ENCODE measurements at regions not wholly inside any gene's neighbourhood (a gene's known extent, or its start where the extent isn't known, plus 50 kb on each side); places are given as distances from the start of the nearest gene placed in this dataset.

- no peaks in the 10 kb centered on the region for H3K36me3 ChIP-seq (ENCODE audit: control insufficient read depth, insufficient read depth, low read length)
Measured at GRCh38 chr18:63071701-63072141, 247.8 kb downstream of the BCL2 start.

GRCh38 chr18:63070767-63071502, 248.6 kb downstream of the BCL2 start:
- no peak for DNase-seq
- WGBS (ENCODE audit: insufficient coverage), result 65% methylated on average over 6 of the region's 8 CpGs
- Histone ChIP-seq H3K4me1 (ENCODE audit: control insufficient read depth, insufficient read depth, low read length) (no peaks in the 10 kb centered on the region), H3K36me3 (ENCODE audit: control insufficient read depth, insufficient read depth, low read length) (no peaks in the 10 kb centered on the region), H3K27ac (ENCODE audit: low read length) (no peak overlapping the region), H3K27me3 (ENCODE audit: control insufficient read depth, insufficient read depth, low read length) (no peaks in the 10 kb centered on the region), H3K9me3 (replicated peaks; ENCODE audit: control insufficient read depth, low read depth, low read length) (no peaks in the 10 kb centered on the region), H3K4me3 (ENCODE audit: low read length) (no peak overlapping the region)

More at GRCh38 chr18:63071701-63072141, 247.8 kb downstream of the BCL2 start:
- no peak overlapping the region for H3K4me3 ChIP-seq (ENCODE audit: low read length)
- no peak overlapping the region for H3K27ac ChIP-seq (ENCODE audit: low read length)
- no peaks in the 10 kb centered on the region for H3K9me3 ChIP-seq (replicated peaks; ENCODE audit: control insufficient read depth, low read depth, low read length)
- no peaks in the 10 kb centered on the region for H3K4me1 ChIP-seq (ENCODE audit: control insufficient read depth, insufficient read depth, low read length)
- WGBS (ENCODE audit: insufficient coverage), result 60% methylated on average over 2 of the region's 5 CpGs
- H3K27me3 ChIP-seq (ENCODE audit: control insufficient read depth, insufficient read depth, low read length), result no peaks in the 10 kb centered on the region
- no peak for DNase-seq

GRCh38 chr18:63069496-63069895, 250.1 kb downstream of the BCL2 start:
- no peaks in the 10 kb centered on the region for H3K27me3 ChIP-seq (ENCODE audit: control insufficient read depth, insufficient read depth, low read length)
- no peak overlapping the region for H3K4me3 ChIP-seq (ENCODE audit: low read length)
- no peaks in the 10 kb centered on the region for H3K9me3 ChIP-seq (replicated peaks; ENCODE audit: control insufficient read depth, low read depth, low read length)
- no peaks in the 10 kb centered on the region for H3K36me3 ChIP-seq (ENCODE audit: control insufficient read depth, insufficient read depth, low read length)
- no CpG with 5 or more reads among the region's 3 CpGs for WGBS (ENCODE audit: insufficient coverage)
- DNase-seq, result no peak
- no peaks in the 10 kb centered on the region for H3K4me1 ChIP-seq (ENCODE audit: control insufficient read depth, insufficient read depth, low read length)
- H3K27ac ChIP-seq (ENCODE audit: low read length), result no peak overlapping the region

- Histone ChIP-seq H3K36me3 (ENCODE audit: control insufficient read depth, insufficient read depth, low read length) (no peaks in the 10 kb centered on the region), H3K4me1 (ENCODE audit: control insufficient read depth, insufficient read depth, low read length) (no peaks in the 10 kb centered on the region), H3K4me3 (ENCODE audit: low read length) (no peak overlapping the region), H3K9me3 (replicated peaks; ENCODE audit: control insufficient read depth, low read depth, low read length) (no peaks in the 10 kb centered on the region), H3K27me3 (ENCODE audit: control insufficient read depth, insufficient read depth, low read length) (no peaks in the 10 kb centered on the region), H3K27ac (ENCODE audit: low read length) (no peak overlapping the region)
- no peak for DNase-seq
- WGBS (ENCODE audit: insufficient coverage), result no CpG with 5 or more reads among the region's 2 CpGs
Measured at GRCh38 chr18:63067939-63068338, 251.6 kb downstream of the BCL2 start.

GRCh38 chr18:63065172-63065571, 254.4 kb downstream of the BCL2 start:
- Histone ChIP-seq H3K4me3 (ENCODE audit: low read length) (no peak overlapping the region), H3K9me3 (replicated peaks; ENCODE audit: control insufficient read depth, low read depth, low read length) (no peaks in the 10 kb centered on the region), H3K36me3 (ENCODE audit: control insufficient read depth, insufficient read depth, low read length) (no peaks in the 10 kb centered on the region), H3K4me1 (ENCODE audit: control insufficient read depth, insufficient read depth, low read length) (no peaks in the 10 kb centered on the region), H3K27me3 (ENCODE audit: control insufficient read depth, insufficient read depth, low read length) (no peaks in the 10 kb centered on the region), H3K27ac (ENCODE audit: low read length) (no peak overlapping the region)
- 79% methylated on average over 6 of the region's 10 CpGs for whole genome bisulfite sequencing (ENCODE audit: insufficient coverage)
- DNase-seq, result no peak

- Histone ChIP-seq H3K9me3 (replicated peaks; ENCODE audit: control insufficient read depth, low read depth, low read length) (no peaks in the 10 kb centered on the region), H3K27me3 (ENCODE audit: control insufficient read depth, insufficient read depth, low read length) (no peaks in the 10 kb centered on the region), H3K4me1 (ENCODE audit: control insufficient read depth, insufficient read depth, low read length) (peaks cover 3% of the 10 kb centered on the region), H3K4me3 (ENCODE audit: low read length) (no peak overlapping the region), H3K27ac (ENCODE audit: low read length) (no peak overlapping the region), H3K36me3 (ENCODE audit: control insufficient read depth, insufficient read depth, low read length) (no peaks in the 10 kb centered on the region)
- DNase-seq, result no peak
- WGBS (ENCODE audit: insufficient coverage), result 61% methylated on average over 8 of the region's 10 CpGs
Measured at GRCh38 chr18:63063171-63063570, 256.4 kb downstream of the BCL2 start.

- no peak overlapping the region for H3K4me3 ChIP-seq (ENCODE audit: low read length)
- no peak overlapping the region for H3K27ac ChIP-seq (ENCODE audit: low read length)
- no peak for DNase-seq
- WGBS (ENCODE audit: insufficient coverage), result 72% methylated on average over 2 of the region's 4 CpGs
- no peaks in the 10 kb centered on the region for H3K9me3 ChIP-seq (replicated peaks; ENCODE audit: control insufficient read depth, low read depth, low read length)
- H3K4me1 ChIP-seq (ENCODE audit: control insufficient read depth, insufficient read depth, low read length), result peaks cover 3% of the 10 kb centered on the region
- no peaks in the 10 kb centered on the region for H3K36me3 ChIP-seq (ENCODE audit: control insufficient read depth, insufficient read depth, low read length)
- H3K27me3 ChIP-seq (ENCODE audit: control insufficient read depth, insufficient read depth, low read length), result no peaks in the 10 kb centered on the region
Measured at GRCh38 chr18:63062246-63062645, 257.3 kb downstream of the BCL2 start.

GRCh38 chr18:63061303-63061702, 258.3 kb downstream of the BCL2 start:
- Histone ChIP-seq H3K27me3 (ENCODE audit: control insufficient read depth, insufficient read depth, low read length) (no peaks in the 10 kb centered on the region), H3K27ac (ENCODE audit: low read length) (no peak overlapping the region), H3K4me1 (ENCODE audit: control insufficient read depth, insufficient read depth, low read length) (peaks cover 3% of the 10 kb centered on the region), H3K9me3 (replicated peaks; ENCODE audit: control insufficient read depth, low read depth, low read length) (no peaks in the 10 kb centered on the region), H3K36me3 (ENCODE audit: control insufficient read depth, insufficient read depth, low read length) (no peaks in the 10 kb centered on the region), H3K4me3 (ENCODE audit: low read length) (no peak overlapping the region)
- WGBS (ENCODE audit: insufficient coverage), result 46% methylated on average over 5 of the region's 6 CpGs
- peak; percentile 30 for DNase-seq

GRCh38 chr18:63058521-63058920, 261.0 kb downstream of the BCL2 start:
- Histone ChIP-seq H3K9me3 (replicated peaks; ENCODE audit: control insufficient read depth, low read depth, low read length) (no peaks in the 10 kb centered on the region), H3K36me3 (ENCODE audit: control insufficient read depth, insufficient read depth, low read length) (no peaks in the 10 kb centered on the region), H3K27ac (ENCODE audit: low read length) (no peak overlapping the region), H3K4me3 (ENCODE audit: low read length) (no peak overlapping the region), H3K27me3 (ENCODE audit: control insufficient read depth, insufficient read depth, low read length) (no peaks in the 10 kb centered on the region), H3K4me1 (ENCODE audit: control insufficient read depth, insufficient read depth, low read length) (peaks cover 3% of the 10 kb centered on the region)
- DNase-seq, result no peak
- 33% methylated on average over 1 of the region's 4 CpGs for WGBS (ENCODE audit: insufficient coverage)

- DNase-seq, result no peak
- Histone ChIP-seq H3K9me3 (replicated peaks; ENCODE audit: control insufficient read depth, low read depth, low read length) (no peaks in the 10 kb centered on the region), H3K4me1 (ENCODE audit: control insufficient read depth, insufficient read depth, low read length) (peaks cover 3% of the 10 kb centered on the region), H3K27ac (ENCODE audit: low read length) (no peak overlapping the region), H3K27me3 (ENCODE audit: control insufficient read depth, insufficient read depth, low read length) (no peaks in the 10 kb centered on the region), H3K36me3 (ENCODE audit: control insufficient read depth, insufficient read depth, low read length) (no peaks in the 10 kb centered on the region), H3K4me3 (ENCODE audit: low read length) (no peak overlapping the region)
- WGBS (ENCODE audit: insufficient coverage), result 89% methylated on average over 14 of the region's 14 CpGs
Measured at GRCh38 chr18:63057707-63058106, 261.9 kb downstream of the BCL2 start.
